ENCODE measurements at regions not wholly inside any gene's neighbourhood (a gene's known extent, or its start where the extent isn't known, plus 50 kb on each side); places are given as distances from the start of the nearest gene placed in this dataset.
"Not testable (repeated sequence)": the region's sequence is repeated elsewhere in the genome, so short reads cannot be mapped to it uniquely, and the experiment has no call there.

DNA sequence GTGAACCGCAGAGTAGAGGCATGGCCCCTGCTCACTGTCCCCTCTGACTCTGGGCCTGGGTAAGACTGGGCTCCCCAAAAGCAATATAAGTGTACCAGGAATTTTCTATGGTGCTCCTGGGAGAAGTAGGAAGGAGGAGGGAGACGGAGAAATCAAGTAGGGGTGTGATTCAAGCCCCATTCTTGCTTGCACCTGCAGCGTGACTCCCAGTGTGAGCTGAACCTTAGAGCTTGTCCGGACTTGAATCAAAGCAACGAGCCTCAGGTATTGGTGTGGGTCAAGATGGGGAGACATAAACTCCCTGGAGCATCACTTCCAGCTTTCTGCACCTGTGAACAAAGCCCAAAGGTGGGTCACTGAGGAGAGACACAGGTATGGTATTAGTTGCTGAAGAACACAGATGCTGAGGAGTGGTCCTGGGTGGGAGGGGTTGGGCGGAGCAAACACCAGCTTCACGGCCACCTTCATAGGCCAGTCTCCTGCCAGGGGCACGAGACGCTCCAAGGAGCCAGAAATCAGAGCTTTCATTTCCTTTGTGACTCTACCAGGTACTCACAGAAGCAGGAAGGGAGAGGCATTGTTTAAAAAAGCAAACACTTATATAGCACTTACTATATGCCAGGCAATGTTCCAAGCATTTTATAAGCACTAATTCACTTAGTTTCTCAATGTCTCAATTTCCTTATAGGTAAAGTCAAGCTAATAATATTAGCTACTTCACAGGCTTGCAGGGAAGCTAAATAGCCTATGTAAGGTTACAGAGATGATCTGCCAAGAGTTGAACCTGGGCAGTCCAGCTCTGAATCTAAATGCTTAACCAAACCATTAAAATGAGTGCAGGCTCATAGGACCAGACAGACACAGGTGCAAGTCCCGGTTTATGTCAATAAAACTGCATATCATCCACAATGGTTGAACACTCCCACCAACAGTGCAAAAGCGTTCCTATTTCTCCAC lies 775.3 kb downstream of the UQCRFS1 start:
- DNase-seq (ENCODE audit: low spot score): peak; percentile 35
- H3K4me3 ChIP-seq: no peak overlapping the region
- H3K27ac ChIP-seq: no peak overlapping the region
- TF ChIP-seq, protein P1, sequence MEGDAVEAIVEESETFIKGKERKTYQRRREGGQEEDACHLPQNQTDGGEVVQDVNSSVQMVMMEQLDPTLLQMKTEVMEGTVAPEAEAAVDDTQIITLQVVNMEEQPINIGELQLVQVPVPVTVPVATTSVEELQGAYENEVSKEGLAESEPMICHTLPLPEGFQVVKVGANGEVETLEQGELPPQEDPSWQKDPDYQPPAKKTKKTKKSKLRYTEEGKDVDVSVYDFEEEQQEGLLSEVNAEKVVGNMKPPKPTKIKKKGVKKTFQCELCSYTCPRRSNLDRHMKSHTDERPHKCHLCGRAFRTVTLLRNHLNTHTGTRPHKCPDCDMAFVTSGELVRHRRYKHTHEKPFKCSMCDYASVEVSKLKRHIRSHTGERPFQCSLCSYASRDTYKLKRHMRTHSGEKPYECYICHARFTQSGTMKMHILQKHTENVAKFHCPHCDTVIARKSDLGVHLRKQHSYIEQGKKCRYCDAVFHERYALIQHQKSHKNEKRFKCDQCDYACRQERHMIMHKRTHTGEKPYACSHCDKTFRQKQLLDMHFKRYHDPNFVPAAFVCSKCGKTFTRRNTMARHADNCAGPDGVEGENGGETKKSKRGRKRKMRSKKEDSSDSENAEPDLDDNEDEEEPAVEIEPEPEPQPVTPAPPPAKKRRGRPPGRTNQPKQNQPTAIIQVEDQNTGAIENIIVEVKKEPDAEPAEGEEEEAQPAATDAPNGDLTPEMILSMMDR (IDR thresholded peaks at IDR 0.05): no peak

DNA sequence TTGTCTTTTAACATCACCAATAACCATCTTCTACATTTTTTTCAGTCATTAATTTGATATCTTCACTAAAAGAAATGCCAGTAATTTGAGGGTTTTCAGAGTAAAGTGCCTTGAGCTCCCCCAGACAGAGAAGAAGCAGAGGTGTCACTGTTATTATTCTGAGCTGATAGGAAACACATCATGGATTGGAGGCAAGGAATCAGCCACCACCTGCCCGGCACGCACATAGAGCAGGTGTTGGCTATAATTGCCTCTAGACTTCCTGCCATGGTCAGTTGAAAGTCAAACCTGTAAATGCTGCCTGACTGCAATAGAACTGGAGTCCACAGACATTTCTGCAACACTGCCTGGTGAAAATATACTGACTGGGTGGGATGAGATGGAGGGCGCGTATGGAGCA lies 776.6 kb downstream of the UQCRFS1 start:
- TF ChIP-seq, protein P1 (IDR thresholded peaks at IDR 0.05): no peak
- peak; percentile 11 for DNase-seq (ENCODE audit: low spot score)
- H3K4me3 ChIP-seq: no peak overlapping the region
- H3K27ac ChIP-seq: no peak overlapping the region

DNA sequence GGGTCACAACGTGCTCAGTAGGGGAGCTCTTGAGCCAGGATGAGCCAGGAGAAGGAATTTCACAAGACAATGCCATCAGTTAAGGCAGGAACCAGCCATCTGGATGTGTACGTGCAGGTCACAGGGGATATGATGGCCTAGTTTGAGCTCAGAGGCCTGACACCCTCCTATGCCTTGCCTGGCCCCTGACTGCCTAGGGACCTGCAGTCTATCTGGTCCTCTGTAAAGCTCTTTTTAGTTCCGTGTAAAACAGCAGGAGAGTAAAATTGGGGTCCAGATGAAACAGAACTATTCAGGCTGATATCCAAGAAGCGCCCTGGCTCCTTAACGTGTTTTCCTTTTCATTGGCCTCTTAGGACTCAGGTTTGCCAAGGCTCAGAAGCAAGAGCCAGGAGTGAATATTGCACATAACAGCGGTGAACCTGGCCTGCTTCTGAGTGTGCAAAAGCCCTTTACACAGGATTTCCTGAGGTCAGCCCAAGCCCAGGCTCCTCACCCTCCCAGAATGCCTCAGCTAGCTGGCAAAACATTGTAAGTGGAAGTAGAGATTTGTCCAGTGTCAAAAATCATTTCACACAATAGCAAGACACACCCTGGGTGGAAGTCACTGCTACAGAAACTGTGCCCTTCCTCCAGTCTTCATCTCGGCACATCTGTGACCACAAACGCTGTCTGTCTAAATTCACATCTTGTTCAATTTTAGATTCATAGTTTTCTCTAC lies 777.2 kb downstream of the UQCRFS1 start:
- Histone ChIP-seq H3K27ac (peak overlapping the region in 1 of 2 donors; percentile 3), H3K4me3 (no peak overlapping the region)
- TF ChIP-seq, protein P1 (IDR thresholded peaks at IDR 0.05): no peak
- peak; percentile 55 for DNase-seq (ENCODE audit: low spot score)

DNA sequence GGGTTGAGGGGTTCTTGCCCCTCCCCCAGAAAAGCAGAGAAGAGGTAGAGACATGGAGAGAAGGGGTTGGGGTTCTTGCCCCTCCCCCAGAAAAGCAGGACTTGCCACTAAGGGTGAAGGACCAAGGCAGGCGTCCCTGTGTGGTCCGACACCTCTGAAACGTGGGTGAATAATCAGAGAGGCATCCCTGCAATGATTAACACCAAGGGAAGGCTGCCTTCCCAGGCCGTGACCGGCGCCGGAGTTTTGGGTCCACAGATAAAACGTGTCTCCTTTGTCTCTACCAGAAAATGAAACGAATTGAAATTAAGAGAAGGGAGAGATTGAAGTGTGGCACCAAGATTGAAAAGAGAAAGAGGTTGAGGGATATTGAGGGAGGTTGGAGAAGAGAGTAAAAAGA lies 778.2 kb downstream of the UQCRFS1 start:
- not testable (repeated sequence) for DNase-seq (ENCODE audit: low spot score)

DNA sequence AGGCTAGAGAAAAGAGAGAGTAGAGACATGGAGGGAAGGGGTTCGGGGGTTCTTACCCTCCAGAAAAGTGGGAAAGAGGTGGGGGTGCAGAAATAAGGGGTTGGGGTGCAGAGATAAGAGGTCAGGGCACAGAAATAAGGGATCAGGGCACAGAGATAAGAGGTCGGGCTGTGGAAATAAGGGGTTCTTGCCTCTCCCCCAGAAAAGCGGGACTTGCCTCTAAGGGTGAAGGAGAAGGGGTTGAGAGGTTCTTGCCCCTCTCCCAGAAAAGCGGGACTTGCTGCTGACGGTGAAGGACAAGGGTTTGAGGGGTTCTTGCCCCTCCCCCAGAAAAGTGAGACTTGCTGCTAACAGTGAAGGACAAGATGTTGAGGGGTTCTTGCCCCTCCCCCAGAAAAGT lies 778.6 kb downstream of the UQCRFS1 start:
- H3K27ac ChIP-seq, H3K4me3 ChIP-seq: not testable (repeated sequence)
- peak; percentile 5 for DNase-seq (ENCODE audit: low spot score)

More for the DNA sequence above, 778.2 kb downstream of the UQCRFS1 start:
- H3K27ac ChIP-seq, H3K4me3 ChIP-seq: not testable (repeated sequence)

DNA sequence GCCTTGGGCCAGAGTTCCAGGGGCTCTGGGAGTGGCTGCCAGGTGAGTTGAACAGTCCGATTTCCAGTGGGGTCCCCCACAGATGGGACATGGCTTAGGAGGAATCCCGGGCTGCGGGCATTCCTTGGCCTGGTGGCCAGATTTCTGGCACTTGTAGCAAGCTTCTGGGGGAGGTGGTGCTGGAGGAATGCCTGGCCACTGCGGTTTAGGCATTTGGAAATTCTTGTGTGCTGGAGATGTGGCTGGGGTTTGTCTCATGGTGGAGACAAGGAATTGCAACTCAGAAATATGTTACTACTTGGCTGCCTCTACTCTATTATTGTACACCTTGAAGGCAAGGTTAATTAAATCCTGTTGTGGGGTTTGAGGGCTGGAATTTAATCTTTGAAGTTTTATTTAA lies 779.8 kb downstream of the UQCRFS1 start:
- not testable (repeated sequence) for H3K4me3 ChIP-seq, H3K27ac ChIP-seq
- peak; percentile 21 for DNase-seq (ENCODE audit: low spot score)

DNA sequence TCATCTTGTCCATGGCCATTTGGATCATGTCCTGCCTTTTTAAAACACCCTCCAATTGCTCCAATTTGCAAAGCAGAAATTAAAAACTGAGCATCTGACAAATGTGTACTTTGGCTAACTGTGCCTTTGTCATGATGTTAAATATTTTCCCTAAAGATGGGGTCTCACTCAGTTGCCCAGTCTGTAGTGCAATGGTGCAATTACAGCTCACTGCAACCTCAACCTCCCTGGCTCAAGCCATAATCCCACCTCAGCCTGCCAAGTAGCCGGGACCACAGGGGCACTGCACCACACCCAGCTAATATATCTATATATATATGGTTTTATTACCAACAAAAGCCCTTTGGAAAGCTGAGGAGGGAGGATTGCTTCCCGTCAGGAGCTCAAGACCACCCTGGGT lies 782.7 kb downstream of the UQCRFS1 start:
- no peak for DNase-seq (ENCODE audit: low spot score)
- Histone ChIP-seq H3K27ac (no peak overlapping the region), H3K4me3 (no peak overlapping the region)
- TF ChIP-seq, protein P1 (IDR thresholded peaks at IDR 0.05): no peak

DNA sequence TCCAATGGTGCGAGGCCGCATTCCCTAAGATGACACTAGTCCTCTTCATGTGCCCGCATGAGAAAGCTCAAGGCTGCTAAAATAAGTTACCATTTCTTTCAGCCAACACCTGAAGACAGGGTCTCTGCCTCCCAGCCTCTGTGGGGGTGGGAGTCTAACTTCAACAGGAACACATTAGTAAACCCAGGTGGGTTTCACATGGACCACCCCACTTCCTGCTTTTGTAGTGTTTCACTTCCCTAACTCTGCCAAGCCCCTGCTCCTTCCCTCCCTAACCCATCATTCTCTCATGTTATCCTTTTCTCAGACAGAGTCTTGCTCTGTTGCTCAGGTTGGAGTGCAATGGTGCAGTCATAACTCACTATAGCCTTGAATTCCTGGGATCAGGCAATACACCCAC lies 783.6 kb downstream of the UQCRFS1 start:
- no peak overlapping the region for H3K27ac ChIP-seq
- TF ChIP-seq, protein P1 (IDR thresholded peaks at IDR 0.05): no peak
- H3K4me3 ChIP-seq: no peak overlapping the region
- peak; percentile 14 for DNase-seq (ENCODE audit: low spot score)

Measured in coronary artery (tissue), 2 donors.